H9 (cell line): ENCODE measurements at regions not wholly inside any gene's neighbourhood (a gene's known extent, or its start where the extent isn't known, plus 50 kb on each side); places are given as distances from the start of the nearest gene placed in this dataset.

Experiments used
- DNase-seq: peaks from one replicate; pipeline ENCODE4 v3.0.0-alpha.2; 2017
- H2AFZ ChIP-seq: one replicate; pipeline ENCODE4 v1.6.1; 2013; ENCODE audit warnings: mild to moderate bottlenecking, low read length, control low read depth, moderate library complexity
- H2AK5ac ChIP-seq: 2 replicates; pipeline ENCODE4 v1.6.1; 2013; ENCODE audit warnings: low read length, control low read depth, mixed read lengths; ENCODE audit not compliant: insufficient read length
- H2BK120ac ChIP-seq: one replicate; pipeline ENCODE4 v1.6.1; 2013; ENCODE audit warnings: low read depth, mild to moderate bottlenecking, low read length, control low read depth, inconsistent platforms; ENCODE audit not compliant: poor library complexity, severe bottlenecking
- H2BK12ac ChIP-seq: 2 replicates; pipeline ENCODE4 v1.6.1; 2013; ENCODE audit warnings: low read length, control low read depth, mixed read lengths, low read depth; ENCODE audit not compliant: insufficient read length
- H2BK15ac ChIP-seq: 2 replicates; pipeline ENCODE4 v1.6.1; 2013; ENCODE audit warnings: low read depth, low read length, control low read depth
- H2BK20ac ChIP-seq: one replicate; pipeline ENCODE4 v1.6.1; 2013; ENCODE audit warnings: low read depth, mild to moderate bottlenecking, low read length, control low read depth, inconsistent platforms; ENCODE audit not compliant: poor library complexity, severe bottlenecking
- H2BK5ac ChIP-seq: 2 replicates; pipeline ENCODE4 v1.6.1; 2013; ENCODE audit warnings: low read length, control low read depth, mixed read lengths; ENCODE audit not compliant: insufficient read length
- H3K14ac ChIP-seq: 2 replicates; pipeline ENCODE4 v1.6.1; 2013; ENCODE audit warnings: low read length, control low read depth; ENCODE audit not compliant: insufficient read depth
- H3K18ac ChIP-seq: 2 replicates; pipeline ENCODE4 v1.6.1; 2013; ENCODE audit warnings: low read depth, mild to moderate bottlenecking, mixed read lengths, low read length, control low read depth; ENCODE audit not compliant: insufficient read length
- H3K23ac ChIP-seq: 2 replicates; pipeline ENCODE4 v1.6.1; 2013; ENCODE audit warnings: low read length, control low read depth, mixed read lengths, low read depth; ENCODE audit not compliant: insufficient read length
- H3K23me2 ChIP-seq: 2 replicates; pipeline ENCODE4 v1.6.1; 2013; ENCODE audit warnings: low read depth, mild to moderate bottlenecking, mixed read lengths, low read length, control low read depth; ENCODE audit not compliant: insufficient read length, poor library complexity, severe bottlenecking
- H3K27ac ChIP-seq: 2 replicates; pipeline ENCODE4 v1.5.1; 2013; ENCODE audit warnings: low read length, control low read depth, mixed read lengths, low read depth; ENCODE audit not compliant: insufficient read length
- H3K27me3 ChIP-seq: 2 replicates; pipeline ENCODE4 v1.6.1; 2013; ENCODE audit warnings: low read length, control low read depth, inconsistent platforms; ENCODE audit not compliant: insufficient read depth
- H3K4ac ChIP-seq: 2 replicates; pipeline ENCODE4 v1.6.1; 2013; ENCODE audit warnings: low read depth, mild to moderate bottlenecking, control low read depth, inconsistent platforms, low read length, moderate library complexity
- H3K4me1 ChIP-seq: 2 replicates; pipeline ENCODE4 v1.6.1; 2013; ENCODE audit warnings: low read length, control low read depth, inconsistent platforms; ENCODE audit not compliant: insufficient read depth
- H3K4me2 ChIP-seq: 2 replicates; pipeline ENCODE4 v1.6.1; 2013; ENCODE audit warnings: low read length, control low read depth, mixed read lengths; ENCODE audit not compliant: insufficient read length, insufficient read depth
- H3K56ac ChIP-seq: 2 replicates; pipeline ENCODE4 v1.6.1; 2013; ENCODE audit warnings: low read depth, mild to moderate bottlenecking, mixed read lengths, low read length, control low read depth; ENCODE audit not compliant: insufficient read length
- H3K79me1 ChIP-seq: 2 replicates; pipeline ENCODE4 v1.6.1; 2013; ENCODE audit warnings: low read depth, mild to moderate bottlenecking, moderate library complexity, low read length, control low read depth, inconsistent platforms; ENCODE audit not compliant: insufficient read depth, poor library complexity, severe bottlenecking
- H3K79me2 ChIP-seq: 2 replicates; pipeline ENCODE4 v1.6.1; 2013; ENCODE audit warnings: low read length, control low read depth, inconsistent platforms; ENCODE audit not compliant: insufficient read depth
- H3K9ac ChIP-seq: 2 replicates; pipeline ENCODE4 v1.6.1; 2013; ENCODE audit warnings: low read length, control low read depth, mixed read lengths; ENCODE audit not compliant: insufficient read length; ENCODE audit errors: extremely low read depth
- H3K9me3 ChIP-seq: one replicate; pipeline ENCODE4 v1.6.1; 2013; ENCODE audit warnings: low read depth, low read length, inconsistent platforms; ENCODE audit not compliant: control insufficient read depth
- H3T11ph ChIP-seq: one replicate; pipeline ENCODE4 v1.6.1; 2013; ENCODE audit warnings: mild to moderate bottlenecking, low read length, control low read depth, inconsistent platforms
- H4K20me1 ChIP-seq: one replicate; pipeline ENCODE4 v1.6.1; 2013; ENCODE audit not compliant: control insufficient read depth, insufficient read length, insufficient read depth
- H4K5ac ChIP-seq: 2 replicates; pipeline ENCODE4 v1.6.1; 2013; ENCODE audit warnings: low read depth, mild to moderate bottlenecking, mixed read lengths, low read length, control low read depth; ENCODE audit not compliant: insufficient read length
- H4K8ac ChIP-seq: replicated peaks from 2 replicates; pipeline ENCODE4 v1.6.1; 2013; ENCODE audit warnings: low read length, control low read depth, mixed read lengths, low read depth; ENCODE audit not compliant: insufficient read length
- H4K91ac ChIP-seq: 2 replicates; pipeline ENCODE4 v1.6.1; 2013; ENCODE audit warnings: low read depth, mild to moderate bottlenecking, moderate library complexity, mixed read lengths, low read length, control low read depth; ENCODE audit not compliant: insufficient read length
- H3K27ac Mint-ChIP-seq, 3 experiments: 2 replicates in 2 of 3; 3 replicates in 1 of 3; pipeline ENCODE4 v1.8.0; 2020 to 2021; ENCODE audit warnings: mixed read lengths in 3 of 3, mild to moderate bottlenecking in 1 of 3, moderate library complexity in 1 of 3
- H3K27me3 Mint-ChIP-seq: 2 replicates; pipeline ENCODE4 v1.8.0; 2021; ENCODE audit warnings: low read depth, mild to moderate bottlenecking, moderate library complexity, mixed read lengths
- H3K36me3 Mint-ChIP-seq, 3 experiments: 2 replicates in 2 of 3; 3 replicates in 1 of 3; pipeline ENCODE4 v1.8.0; 2020 to 2021; ENCODE audit warnings: low read depth in 3 of 3, mixed read lengths in 3 of 3; ENCODE audit not compliant: insufficient read depth in 1 of 3
- H3K4me1 Mint-ChIP-seq, 2 experiments: 2 replicates each; pipeline ENCODE4 v1.8.0; 2020; ENCODE audit warnings: mixed read lengths in 2 of 2
- H3K4me3 Mint-ChIP-seq, 2 experiments: 2 replicates in 1 of 2; 3 replicates in 1 of 2; pipeline ENCODE4 v1.8.0; 2020 to 2021; ENCODE audit warnings: mild to moderate bottlenecking in 2 of 2, mixed read lengths in 2 of 2, moderate library complexity in 1 of 2
- H3K9me3 Mint-ChIP-seq, 2 experiments: 2 replicates in 1 of 2; 3 replicates in 1 of 2; pipeline ENCODE4 v1.8.0; 2020; ENCODE audit warnings: mild to moderate bottlenecking in 2 of 2, mixed read lengths in 2 of 2, moderate library complexity in 1 of 2
- CTCF ChIP-seq: fragments of 200-600 bp; sonication (generic); conservative IDR thresholded peaks from 3 replicates; pipeline ENCODE4 v1.8.0; 2021; ENCODE audit warnings: antibody characterized with exemption, mild to moderate bottlenecking
- WGBS: extraction: QIAGEN DNeasy Blood & Tissue Kit; methylation state at CpG from one replicate; pipeline ENCODE4 v1.1.7; 2013; ENCODE audit warnings: missing lambda C conversion rate, low lambda C conversion rate, mixed read lengths; ENCODE audit not compliant: insufficient read length; ENCODE audit errors: extremely low coverage; 5-methylcytosine and 5-hydroxymethylcytosine counted together

GRCh38 chr1:215376544-215377264 is 190.4 kb upstream of the KCTD3 start:
- no peak overlapping the region for H4K5ac ChIP-seq
- no peak overlapping the region for H3T11ph ChIP-seq
- H2AK5ac ChIP-seq = no peak overlapping the region
- H3K27me3 ChIP-seq = no peaks in the 10 kb centered on the region
- no peak overlapping the region for H3K27ac ChIP-seq
- no peaks in the 10 kb centered on the region for H3K79me1 ChIP-seq
- no peak overlapping the region for H3K23ac ChIP-seq
- H2BK5ac ChIP-seq = no peak overlapping the region
- TF ChIP-seq CTCF = no peak
- no peak overlapping the region for H3K56ac ChIP-seq
- H3K9me3 ChIP-seq = no peaks in the 10 kb centered on the region
- H2BK120ac ChIP-seq = no peak overlapping the region
- H2BK15ac ChIP-seq = no peak overlapping the region
- no CpG with 5 or more reads among the region's 2 CpGs for WGBS
- no peaks in the 10 kb centered on the region for H3K79me2 ChIP-seq
- Mint-ChIP-seq H3K9me3 (no peaks in the 10 kb centered on the region), H3K36me3 (no peaks in the 10 kb centered on the region), H3K4me3 (no peak overlapping the region), H3K27me3 (no peaks in the 10 kb centered on the region), H3K27ac (no peak overlapping the region), H3K4me1 (no peaks in the 10 kb centered on the region)
- H3K4me1 ChIP-seq = no peaks in the 10 kb centered on the region
- H3K4ac ChIP-seq = no peak overlapping the region
- DNase-seq = no peak
- H3K18ac ChIP-seq = no peak overlapping the region
- no peak overlapping the region for H4K8ac ChIP-seq
- H3K14ac ChIP-seq = no peak overlapping the region
- no peak overlapping the region for H2BK12ac ChIP-seq
- no peaks in the 10 kb centered on the region for H4K20me1 ChIP-seq
- H2BK20ac ChIP-seq = no peak overlapping the region
- H3K4me2 ChIP-seq = no peak overlapping the region
- H3K9ac ChIP-seq = no peak overlapping the region
- H4K91ac ChIP-seq = no peak overlapping the region
- H2AFZ ChIP-seq = no peak overlapping the region
- H3K23me2 ChIP-seq = no peaks in the 10 kb centered on the region
